ENCODE measurements at regions not wholly inside any gene's neighbourhood (a gene's known extent, or its start where the extent isn't known, plus 50 kb on each side); places are given as distances from the start of the nearest gene placed in this dataset.
A peak's percentile ranks its signal among the peaks of the same experiment; 100 is the strongest.

DNA sequence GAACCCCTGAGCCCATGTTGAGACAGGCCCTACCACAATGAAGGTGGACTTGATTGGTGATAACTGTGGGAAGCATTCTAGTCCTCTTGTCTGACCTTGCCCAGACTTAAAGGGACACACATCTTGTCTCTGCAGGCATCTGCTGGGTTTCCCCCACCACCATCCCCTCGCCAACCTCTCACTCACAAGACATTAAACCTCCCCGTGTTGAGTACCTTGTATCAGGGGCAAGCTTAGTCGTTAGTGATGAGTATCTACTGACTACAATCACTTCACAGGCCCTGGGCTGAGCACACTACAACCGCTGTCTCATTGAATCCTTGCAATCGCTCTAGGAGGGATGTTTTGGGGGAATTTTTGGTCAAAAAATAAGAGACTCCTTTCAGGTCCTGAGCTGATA, 86.0 kb downstream of the ICOS start:
- Histone ChIP-seq H3K27ac (no peak overlapping the region), H3K9me3 (ENCODE audit: low read depth) (no peaks in the 10 kb centered on the region), H3K4me3 (no peak overlapping the region), H3K4me1 (ENCODE audit: low read depth) (no peaks in the 10 kb centered on the region), H3K27me3 (no peaks in the 10 kb centered on the region), H3K36me3 (no peaks in the 10 kb centered on the region)
- TF ChIP-seq, protein P1, sequence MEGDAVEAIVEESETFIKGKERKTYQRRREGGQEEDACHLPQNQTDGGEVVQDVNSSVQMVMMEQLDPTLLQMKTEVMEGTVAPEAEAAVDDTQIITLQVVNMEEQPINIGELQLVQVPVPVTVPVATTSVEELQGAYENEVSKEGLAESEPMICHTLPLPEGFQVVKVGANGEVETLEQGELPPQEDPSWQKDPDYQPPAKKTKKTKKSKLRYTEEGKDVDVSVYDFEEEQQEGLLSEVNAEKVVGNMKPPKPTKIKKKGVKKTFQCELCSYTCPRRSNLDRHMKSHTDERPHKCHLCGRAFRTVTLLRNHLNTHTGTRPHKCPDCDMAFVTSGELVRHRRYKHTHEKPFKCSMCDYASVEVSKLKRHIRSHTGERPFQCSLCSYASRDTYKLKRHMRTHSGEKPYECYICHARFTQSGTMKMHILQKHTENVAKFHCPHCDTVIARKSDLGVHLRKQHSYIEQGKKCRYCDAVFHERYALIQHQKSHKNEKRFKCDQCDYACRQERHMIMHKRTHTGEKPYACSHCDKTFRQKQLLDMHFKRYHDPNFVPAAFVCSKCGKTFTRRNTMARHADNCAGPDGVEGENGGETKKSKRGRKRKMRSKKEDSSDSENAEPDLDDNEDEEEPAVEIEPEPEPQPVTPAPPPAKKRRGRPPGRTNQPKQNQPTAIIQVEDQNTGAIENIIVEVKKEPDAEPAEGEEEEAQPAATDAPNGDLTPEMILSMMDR (IDR thresholded peaks at IDR 0.05; ENCODE audit: low read depth, low read length): no peak
- DNase-seq (ENCODE audit: low read depth in 1 of 2, low spot score in 1 of 2): no peak

DNA sequence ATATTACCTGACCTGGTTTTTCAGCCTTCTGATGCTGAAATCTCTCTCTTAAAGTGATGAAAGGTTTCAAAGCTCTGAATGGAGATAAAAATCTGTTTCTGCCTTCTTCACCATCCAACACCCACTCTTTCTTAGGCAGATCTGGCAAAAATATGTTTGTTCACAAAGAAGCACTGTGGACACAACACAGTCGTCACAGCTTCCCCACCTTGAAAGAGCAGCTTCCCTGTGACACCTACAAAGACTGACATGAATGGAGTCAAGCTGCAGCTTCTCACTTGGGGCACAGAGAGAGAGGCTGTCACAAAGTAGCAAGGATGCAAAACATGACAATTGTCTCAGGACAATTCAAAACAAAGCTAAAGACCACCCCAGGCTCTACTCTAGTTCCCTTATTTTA, 86.5 kb downstream of the ICOS start:
- Histone ChIP-seq H3K4me1 (ENCODE audit: low read depth) (no peaks in the 10 kb centered on the region), H3K9me3 (ENCODE audit: low read depth) (no peaks in the 10 kb centered on the region), H3K36me3 (no peaks in the 10 kb centered on the region), H3K27me3 (no peaks in the 10 kb centered on the region), H3K27ac (no peak overlapping the region), H3K4me3 (no peak overlapping the region)
- no peak for DNase-seq (ENCODE audit: low read depth in 1 of 2, low spot score in 1 of 2)
- TF ChIP-seq, protein P1 (IDR thresholded peaks at IDR 0.05; ENCODE audit: low read depth, low read length): no peak

DNA sequence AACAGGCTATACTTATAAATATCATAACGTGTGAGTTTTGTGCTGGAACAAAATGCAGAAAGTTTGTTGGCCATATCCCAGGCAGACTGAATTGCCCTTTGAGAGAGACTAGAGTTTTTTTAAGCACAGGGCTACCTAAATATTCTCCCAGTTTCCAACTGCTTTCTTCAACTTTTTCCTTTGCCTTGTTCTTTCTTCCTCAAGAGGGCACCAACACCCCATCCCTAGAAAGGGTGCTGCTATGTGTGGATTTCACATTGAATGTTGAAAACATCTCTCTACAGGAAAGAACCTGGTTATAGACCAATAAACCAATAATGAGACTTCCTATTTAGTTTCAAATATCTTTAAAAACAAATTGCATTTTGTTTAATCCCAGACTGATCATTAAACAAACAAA, 87.9 kb downstream of the ICOS start:
- TF ChIP-seq, protein P1 (IDR thresholded peaks at IDR 0.05; ENCODE audit: low read depth, low read length): peak; percentile 62
- no peaks in the 10 kb centered on the region for H3K9me3 ChIP-seq (ENCODE audit: low read depth)
- H3K36me3 ChIP-seq: no peaks in the 10 kb centered on the region
- peak; percentile 37 to 41 for DNase-seq (ENCODE audit: low read depth in 1 of 2, low spot score in 1 of 2)
- H3K27ac ChIP-seq: no peak overlapping the region
- H3K4me1 ChIP-seq (ENCODE audit: low read depth): no peaks in the 10 kb centered on the region
- no peak overlapping the region for H3K4me3 ChIP-seq
- H3K27me3 ChIP-seq: no peaks in the 10 kb centered on the region

DNA sequence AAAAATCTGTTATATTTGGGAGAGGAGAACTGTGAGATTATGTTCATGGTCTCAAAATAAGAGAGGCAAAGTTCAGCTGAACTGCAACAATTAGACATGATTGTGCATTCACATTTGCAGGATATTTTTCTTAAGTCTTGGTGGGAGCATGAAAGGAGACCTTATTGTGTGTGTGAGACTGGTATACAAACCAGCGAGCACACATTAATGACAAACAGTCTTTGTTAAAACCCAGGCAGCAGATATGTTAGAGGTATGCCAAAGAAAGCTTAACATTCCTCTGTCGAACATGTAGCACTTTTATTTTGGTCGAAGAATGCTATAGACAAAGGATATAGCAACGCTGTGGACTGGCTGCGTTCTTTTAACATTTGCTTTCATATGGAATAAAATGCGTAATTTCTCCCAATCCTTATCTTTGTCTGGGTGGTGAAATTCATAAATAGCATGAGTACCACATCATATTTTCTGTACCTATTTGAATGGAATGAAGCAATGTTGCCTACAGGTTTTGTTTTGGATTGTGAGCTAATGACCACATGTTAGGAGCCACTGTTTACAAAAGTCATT, 88.4 kb downstream of the ICOS start:
- Histone ChIP-seq H3K4me3 (no peak overlapping the region), H3K27me3 (no peaks in the 10 kb centered on the region), H3K9me3 (ENCODE audit: low read depth) (no peaks in the 10 kb centered on the region), H3K27ac (no peak overlapping the region), H3K4me1 (ENCODE audit: low read depth) (no peaks in the 10 kb centered on the region), H3K36me3 (no peaks in the 10 kb centered on the region)
- TF ChIP-seq, protein P1 (IDR thresholded peaks at IDR 0.05; ENCODE audit: low read depth, low read length): no peak
- peak in 1 of 2 donors; percentile 29 for DNase-seq (ENCODE audit: low read depth in 1 of 2, low spot score in 1 of 2)

DNA sequence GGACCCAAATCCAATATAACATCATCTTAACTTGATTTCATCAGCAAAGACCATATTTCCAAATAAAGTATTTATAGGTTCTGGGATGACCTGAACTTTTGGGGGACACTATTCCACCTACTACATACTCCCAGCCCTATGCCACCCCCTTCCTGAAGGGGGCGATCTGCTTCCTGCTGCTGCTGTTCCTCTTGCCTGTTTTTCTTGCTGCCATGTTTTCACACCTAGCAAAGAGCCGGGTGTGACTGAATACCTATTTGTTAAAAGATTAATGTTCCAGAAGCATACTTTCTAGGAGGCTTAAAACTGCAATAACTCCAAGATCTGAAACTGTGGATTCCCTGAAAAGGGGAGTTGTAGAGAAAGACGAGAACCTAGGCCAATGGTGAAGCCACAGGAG, 89.7 kb downstream of the ICOS start:
- H3K27ac ChIP-seq: no peak overlapping the region
- H3K9me3 ChIP-seq (ENCODE audit: low read depth): no peaks in the 10 kb centered on the region
- H3K4me3 ChIP-seq: no peak overlapping the region
- TF ChIP-seq, protein P1 (IDR thresholded peaks at IDR 0.05; ENCODE audit: low read depth, low read length): peak; percentile 6
- H3K27me3 ChIP-seq: no peaks in the 10 kb centered on the region
- no peaks in the 10 kb centered on the region for H3K36me3 ChIP-seq
- no peak for DNase-seq (ENCODE audit: low read depth in 1 of 2, low spot score in 1 of 2)
- no peaks in the 10 kb centered on the region for H3K4me1 ChIP-seq (ENCODE audit: low read depth)

DNA sequence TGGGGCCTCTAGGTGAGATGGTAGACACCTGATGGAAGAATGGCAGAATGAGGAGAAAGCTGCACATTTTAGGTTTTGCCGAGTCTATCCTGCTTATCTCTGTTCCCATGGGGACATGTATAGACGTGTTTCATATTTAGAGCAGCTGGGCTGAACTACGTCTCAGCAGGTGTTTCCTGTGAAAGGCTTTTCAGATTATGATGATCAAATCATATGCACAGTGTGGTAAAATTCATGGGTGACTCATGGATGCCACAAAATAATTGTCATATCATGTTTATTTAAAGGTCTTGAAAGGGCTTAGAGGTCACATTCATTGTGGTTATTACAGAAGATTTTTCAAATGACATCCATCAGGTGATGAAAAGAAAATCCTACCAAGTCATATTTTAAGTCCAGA, 90.5 kb downstream of the ICOS start:
- H3K36me3 ChIP-seq: no peaks in the 10 kb centered on the region
- no peak overlapping the region for H3K4me3 ChIP-seq
- no peaks in the 10 kb centered on the region for H3K9me3 ChIP-seq (ENCODE audit: low read depth)
- TF ChIP-seq, protein P1 (IDR thresholded peaks at IDR 0.05; ENCODE audit: low read depth, low read length): no peak
- DNase-seq (ENCODE audit: low read depth in 1 of 2, low spot score in 1 of 2): peak in 1 of 2 donors; percentile 8
- H3K4me1 ChIP-seq (ENCODE audit: low read depth): no peaks in the 10 kb centered on the region
- H3K27me3 ChIP-seq: no peaks in the 10 kb centered on the region
- H3K27ac ChIP-seq: no peak overlapping the region
